ENCODE measurements at regions not wholly inside any gene's neighbourhood (a gene's known extent, or its start where the extent isn't known, plus 50 kb on each side); places are given as distances from the start of the nearest gene placed in this dataset.

DNA sequence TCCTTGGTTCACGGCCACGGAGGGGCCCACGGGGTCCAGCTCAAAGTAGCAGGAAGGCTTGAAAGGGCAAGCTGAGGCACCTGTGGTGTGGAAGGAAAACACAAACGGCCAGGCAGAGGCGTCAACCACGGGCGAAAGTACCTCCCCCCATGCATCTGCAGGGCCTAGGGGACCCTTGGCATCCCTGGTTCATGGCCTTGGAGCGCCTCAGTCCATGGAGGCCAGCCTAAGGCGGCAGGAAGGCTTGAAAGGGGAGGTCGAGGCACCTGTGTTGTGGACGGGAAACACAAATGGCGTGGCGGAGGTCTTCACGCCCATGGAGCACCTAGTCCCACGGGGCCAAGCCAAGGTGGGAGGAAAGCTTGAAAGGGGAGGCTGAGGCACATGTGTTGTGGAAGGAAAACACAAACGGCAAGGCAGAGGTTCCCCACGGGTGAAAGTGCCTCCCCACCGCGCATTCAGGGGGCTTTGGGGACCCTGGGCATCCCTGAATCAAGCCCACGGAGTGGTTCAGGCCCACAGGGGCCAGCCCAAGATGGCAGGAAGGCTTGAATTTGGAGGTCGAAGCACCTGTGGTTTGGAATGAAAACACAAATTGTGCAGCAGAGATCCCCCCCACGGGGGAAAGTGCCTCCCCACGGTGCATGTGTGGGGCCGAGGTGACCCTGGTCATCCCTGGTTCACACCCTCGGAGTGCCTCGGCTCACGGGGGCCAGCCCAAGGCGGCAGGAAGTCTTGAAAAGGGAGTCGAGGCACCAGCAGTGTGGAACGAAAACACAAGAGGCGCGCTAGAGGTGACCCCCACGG is 380.8 kb downstream of the ALG10 start:
- TF ChIP-seq GABPA (IDR thresholded peaks at IDR 0.05 in 1 of 2, conservative IDR thresholded peaks at IDR 0.05 in 1 of 2) (no peak), JUND (IDR thresholded peaks at IDR 0.05) (no peak), HNF4G (IDR thresholded peaks at IDR 0.05) (no peak), HNF4A (conservative IDR thresholded peaks at IDR 0.05) (no peak), EGR1 (IDR thresholded peaks at IDR 0.05; ENCODE audit: low read depth in 2 of 2) (no peak), FOXA1 (IDR thresholded peaks at IDR 0.05) (no peak), RAD21 (IDR thresholded peaks at IDR 0.05) (no peak), YY1 (IDR thresholded peaks at IDR 0.05) (no peak)
- TF ChIP-seq, protein P1, sequence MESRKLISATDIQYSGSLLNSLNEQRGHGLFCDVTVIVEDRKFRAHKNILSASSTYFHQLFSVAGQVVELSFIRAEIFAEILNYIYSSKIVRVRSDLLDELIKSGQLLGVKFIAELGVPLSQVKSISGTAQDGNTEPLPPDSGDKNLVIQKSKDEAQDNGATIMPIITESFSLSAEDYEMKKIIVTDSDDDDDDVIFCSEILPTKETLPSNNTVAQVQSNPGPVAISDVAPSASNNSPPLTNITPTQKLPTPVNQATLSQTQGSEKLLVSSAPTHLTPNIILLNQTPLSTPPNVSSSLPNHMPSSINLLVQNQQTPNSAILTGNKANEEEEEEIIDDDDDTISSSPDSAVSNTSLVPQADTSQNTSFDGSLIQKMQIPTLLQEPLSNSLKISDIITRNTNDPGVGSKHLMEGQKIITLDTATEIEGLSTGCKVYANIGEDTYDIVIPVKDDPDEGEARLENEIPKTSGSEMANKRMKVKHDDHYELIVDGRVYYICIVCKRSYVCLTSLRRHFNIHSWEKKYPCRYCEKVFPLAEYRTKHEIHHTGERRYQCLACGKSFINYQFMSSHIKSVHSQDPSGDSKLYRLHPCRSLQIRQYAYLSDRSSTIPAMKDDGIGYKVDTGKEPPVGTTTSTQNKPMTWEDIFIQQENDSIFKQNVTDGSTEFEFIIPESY (IDR thresholded peaks at IDR 0.05), result no peak
- TF ChIP-seq, protein P2, sequence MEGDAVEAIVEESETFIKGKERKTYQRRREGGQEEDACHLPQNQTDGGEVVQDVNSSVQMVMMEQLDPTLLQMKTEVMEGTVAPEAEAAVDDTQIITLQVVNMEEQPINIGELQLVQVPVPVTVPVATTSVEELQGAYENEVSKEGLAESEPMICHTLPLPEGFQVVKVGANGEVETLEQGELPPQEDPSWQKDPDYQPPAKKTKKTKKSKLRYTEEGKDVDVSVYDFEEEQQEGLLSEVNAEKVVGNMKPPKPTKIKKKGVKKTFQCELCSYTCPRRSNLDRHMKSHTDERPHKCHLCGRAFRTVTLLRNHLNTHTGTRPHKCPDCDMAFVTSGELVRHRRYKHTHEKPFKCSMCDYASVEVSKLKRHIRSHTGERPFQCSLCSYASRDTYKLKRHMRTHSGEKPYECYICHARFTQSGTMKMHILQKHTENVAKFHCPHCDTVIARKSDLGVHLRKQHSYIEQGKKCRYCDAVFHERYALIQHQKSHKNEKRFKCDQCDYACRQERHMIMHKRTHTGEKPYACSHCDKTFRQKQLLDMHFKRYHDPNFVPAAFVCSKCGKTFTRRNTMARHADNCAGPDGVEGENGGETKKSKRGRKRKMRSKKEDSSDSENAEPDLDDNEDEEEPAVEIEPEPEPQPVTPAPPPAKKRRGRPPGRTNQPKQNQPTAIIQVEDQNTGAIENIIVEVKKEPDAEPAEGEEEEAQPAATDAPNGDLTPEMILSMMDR (IDR thresholded peaks at IDR 0.05; ENCODE audit: low read depth, low read length, missing input control), result no peak
- TF ChIP-seq, protein P3, sequence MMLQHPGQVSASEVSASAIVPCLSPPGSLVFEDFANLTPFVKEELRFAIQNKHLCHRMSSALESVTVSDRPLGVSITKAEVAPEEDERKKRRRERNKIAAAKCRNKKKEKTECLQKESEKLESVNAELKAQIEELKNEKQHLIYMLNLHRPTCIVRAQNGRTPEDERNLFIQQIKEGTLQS (IDR thresholded peaks at IDR 0.05), result no peak
- Histone ChIP-seq H3K4me3 (ENCODE audit: low read depth in 1 of 3, low read length in 3 of 3) (peak overlapping the region in 1 of 3 donors; percentile 32), H3K27ac (ENCODE audit: low read depth in 1 of 2, low read length in 2 of 2) (no peak overlapping the region), H3K4me1 (ENCODE audit: control insufficient read depth in 4 of 4, insufficient read depth in 4 of 4, low read length in 3 of 4) (no peaks in the 10 kb centered on the region), H3K27me3 (ENCODE audit: control insufficient read depth in 4 of 4, insufficient read depth in 4 of 4, low read length in 3 of 4) (no peaks in the 10 kb centered on the region), H3K36me3 (ENCODE audit: control insufficient read depth in 4 of 4, insufficient read depth in 3 of 4, low read depth in 1 of 4, low read length in 3 of 4) (no peaks in the 10 kb centered on the region), H3K9ac (ENCODE audit: low read depth in 1 of 2, low read length in 2 of 2) (no peak overlapping the region), H3K9me3 (ENCODE audit: control insufficient read depth in 4 of 4, low read length in 3 of 4) (peaks cover 15 to 36% (median 19%) of the 10 kb centered on the region in 4 donors)
- WGBS, result 69% methylated on average over 33 of the region's 33 CpGs
- peak; percentile 6 for DNase-seq (ENCODE audit: low spot score)

DNA sequence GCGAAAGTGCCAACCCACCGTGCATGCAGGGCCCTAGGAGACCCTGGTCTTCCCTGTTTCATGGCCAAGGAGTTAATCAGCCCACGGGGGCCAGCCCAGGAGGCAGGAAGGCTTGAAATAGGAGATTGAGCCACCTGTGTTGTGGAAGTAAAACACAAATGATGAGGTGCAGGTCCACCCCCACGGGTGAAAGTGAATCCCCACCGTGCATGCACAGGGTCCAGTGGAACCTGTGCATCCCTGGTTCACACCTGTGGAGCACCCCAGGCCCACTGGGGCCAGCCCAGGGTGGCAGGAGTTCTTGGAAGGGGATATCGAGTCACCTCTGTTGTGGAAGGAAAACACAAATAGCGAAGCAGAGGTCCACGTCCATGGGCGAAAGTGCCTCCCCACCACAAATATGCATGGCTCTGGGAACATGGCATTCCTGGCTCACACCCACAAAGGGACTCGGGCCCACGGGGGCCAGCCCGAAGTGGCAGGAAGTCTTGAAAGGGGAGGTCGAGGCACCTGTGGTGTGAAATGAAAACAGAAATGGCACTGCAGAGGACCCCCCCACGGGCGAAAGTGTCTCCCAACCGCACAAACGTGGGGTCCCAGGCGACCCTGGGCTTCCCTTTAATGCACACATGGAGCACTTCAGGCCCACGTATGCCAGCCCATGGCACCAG is 381.5 kb downstream of the ALG10 start:
- TF ChIP-seq HNF4G (IDR thresholded peaks at IDR 0.05), result no peak
- TF ChIP-seq, protein P4, sequence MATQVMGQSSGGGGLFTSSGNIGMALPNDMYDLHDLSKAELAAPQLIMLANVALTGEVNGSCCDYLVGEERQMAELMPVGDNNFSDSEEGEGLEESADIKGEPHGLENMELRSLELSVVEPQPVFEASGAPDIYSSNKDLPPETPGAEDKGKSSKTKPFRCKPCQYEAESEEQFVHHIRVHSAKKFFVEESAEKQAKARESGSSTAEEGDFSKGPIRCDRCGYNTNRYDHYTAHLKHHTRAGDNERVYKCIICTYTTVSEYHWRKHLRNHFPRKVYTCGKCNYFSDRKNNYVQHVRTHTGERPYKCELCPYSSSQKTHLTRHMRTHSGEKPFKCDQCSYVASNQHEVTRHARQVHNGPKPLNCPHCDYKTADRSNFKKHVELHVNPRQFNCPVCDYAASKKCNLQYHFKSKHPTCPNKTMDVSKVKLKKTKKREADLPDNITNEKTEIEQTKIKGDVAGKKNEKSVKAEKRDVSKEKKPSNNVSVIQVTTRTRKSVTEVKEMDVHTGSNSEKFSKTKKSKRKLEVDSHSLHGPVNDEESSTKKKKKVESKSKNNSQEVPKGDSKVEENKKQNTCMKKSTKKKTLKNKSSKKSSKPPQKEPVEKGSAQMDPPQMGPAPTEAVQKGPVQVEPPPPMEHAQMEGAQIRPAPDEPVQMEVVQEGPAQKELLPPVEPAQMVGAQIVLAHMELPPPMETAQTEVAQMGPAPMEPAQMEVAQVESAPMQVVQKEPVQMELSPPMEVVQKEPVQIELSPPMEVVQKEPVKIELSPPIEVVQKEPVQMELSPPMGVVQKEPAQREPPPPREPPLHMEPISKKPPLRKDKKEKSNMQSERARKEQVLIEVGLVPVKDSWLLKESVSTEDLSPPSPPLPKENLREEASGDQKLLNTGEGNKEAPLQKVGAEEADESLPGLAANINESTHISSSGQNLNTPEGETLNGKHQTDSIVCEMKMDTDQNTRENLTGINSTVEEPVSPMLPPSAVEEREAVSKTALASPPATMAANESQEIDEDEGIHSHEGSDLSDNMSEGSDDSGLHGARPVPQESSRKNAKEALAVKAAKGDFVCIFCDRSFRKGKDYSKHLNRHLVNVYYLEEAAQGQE (IDR thresholded peaks at IDR 0.05), result no peak
- no peak for TF ChIP-seq FOXA2 (IDR thresholded peaks at IDR 0.05)
- no peak for TF ChIP-seq RXRA (IDR thresholded peaks at IDR 0.05)
- no peak for TF ChIP-seq SP1 (IDR thresholded peaks at IDR 0.05)
- no peak for TF ChIP-seq NR2F2 (IDR thresholded peaks at IDR 0.05)
- TF ChIP-seq HNF4A (conservative IDR thresholded peaks at IDR 0.05), result no peak
- no peak for TF ChIP-seq FOXA1 (IDR thresholded peaks at IDR 0.05)
- Histone ChIP-seq H3K36me3 (ENCODE audit: control insufficient read depth in 4 of 4, insufficient read depth in 3 of 4, low read depth in 1 of 4, low read length in 3 of 4) (no peaks in the 10 kb centered on the region), H3K9ac (ENCODE audit: low read depth in 1 of 2, low read length in 2 of 2) (no peak overlapping the region), H3K4me1 (ENCODE audit: control insufficient read depth in 4 of 4, insufficient read depth in 4 of 4, low read length in 3 of 4) (no peaks in the 10 kb centered on the region), H3K27me3 (ENCODE audit: control insufficient read depth in 4 of 4, insufficient read depth in 4 of 4, low read length in 3 of 4) (no peaks in the 10 kb centered on the region), H3K9me3 (ENCODE audit: control insufficient read depth in 4 of 4, low read length in 3 of 4) (peaks cover 15 to 38% (median 19%) of the 10 kb centered on the region in 4 donors), H3K27ac (ENCODE audit: low read depth in 1 of 2, low read length in 2 of 2) (no peak overlapping the region), H3K4me3 (ENCODE audit: low read depth in 1 of 3, low read length in 3 of 3) (peak overlapping the region in 1 of 3 donors; percentile 32)
- WGBS, result 49% methylated on average over 19 of the region's 19 CpGs
- peak; percentile 23 for DNase-seq (ENCODE audit: low spot score)
